ENCODE measurements at regions not wholly inside any gene's neighbourhood (a gene's known extent, or its start where the extent isn't known, plus 50 kb on each side); places are given as distances from the start of the nearest gene placed in this dataset.

GRCh38 chr14:97462081-97462480 lies 664.9 kb downstream of the VRK1 start:
- ATAC-seq (ENCODE audit: low read depth) (no peak), DNase-seq (no peak)
- Histone ChIP-seq H2AK9ac (replicated peaks; ENCODE audit: low read depth, low read length, poor library complexity) (no peak overlapping the region), H4K5ac (ENCODE audit: low read depth, low read length) (no peak overlapping the region), H2BK20ac (ENCODE audit: low read depth, low read length) (no peak overlapping the region), H2AK5ac (ENCODE audit: low read depth, low read length) (no peak overlapping the region), H3K36me3 (ENCODE audit: control insufficient read depth, insufficient read depth, low read length) (no peaks in the 10 kb centered on the region), H3K79me1 (ENCODE audit: low read depth in 1 of 2, low read length in 2 of 2) (no peaks in the 10 kb centered on the region), H2BK120ac (ENCODE audit: low read depth, low read length) (no peak overlapping the region), H2BK5ac (ENCODE audit: low read depth, low read length, poor library complexity, severe bottlenecking) (no peak overlapping the region), H3K27me3 (ENCODE audit: control insufficient read depth, insufficient read depth, low read length) (no peaks in the 10 kb centered on the region), H3K27ac (ENCODE audit: insufficient read depth, low read length) (no peak overlapping the region), H3K9me3 (ENCODE audit: control insufficient read depth, insufficient read depth, low read length) (peaks cover 13% of the 10 kb centered on the region), H4K91ac (ENCODE audit: insufficient read depth, low read depth, low read length) (no peak overlapping the region), H3K18ac (ENCODE audit: low read depth, low read length) (no peak overlapping the region), H3K9me1 (ENCODE audit: insufficient read depth, low read length) (no peaks in the 10 kb centered on the region), H2AFZ (replicated peaks; ENCODE audit: low read length, poor library complexity) (no peak overlapping the region), H2BK15ac (ENCODE audit: low read depth, low read length) (no peak overlapping the region), H3K56ac (ENCODE audit: extremely low read depth, insufficient read depth, low read length) (no peak overlapping the region), H3K23ac (ENCODE audit: low read depth, low read length) (no peak overlapping the region), H3K14ac (replicated peaks; ENCODE audit: low read depth, low read length) (no peak overlapping the region), H3K4me2 (ENCODE audit: low read depth, low read length) (no peak overlapping the region), H4K20me1 (ENCODE audit: insufficient read depth, low read length) (no peaks in the 10 kb centered on the region), H3K4me1 (ENCODE audit: control insufficient read depth, insufficient read depth, low read length) (no peaks in the 10 kb centered on the region), H3K4me3 (ENCODE audit: insufficient read depth, low read depth, low read length) (no peak overlapping the region), H3K4ac (ENCODE audit: low read depth, low read length) (no peak overlapping the region), H3K9ac (ENCODE audit: low read depth, low read length) (no peak overlapping the region), H4K8ac (ENCODE audit: low read depth in 2 of 2, low read length in 2 of 2) (no peak overlapping the region)
- CTCF ChIA-PET, result no interaction called here
- BruUV-seq (replicated peaks), result no TSS peak
- intact Hi-C loops (cut with micrococcal nuclease), result no loop called here
- dilution Hi-C loops (cut with HindIII; ENCODE audit: low sequenced_read_pairs, unreplicated experiment), result no loop called here
- POLR2A ChIA-PET (ENCODE audit: unreplicated experiment), result no interaction called here
- TF ChIP-seq CTCF (conservative IDR thresholded peaks at IDR 0.05; ENCODE audit: low read depth, low read length) (no peak), FOS (IDR thresholded peaks at IDR 0.05; ENCODE audit: low read depth, low read length) (no peak), CEBPB (IDR thresholded peaks at IDR 0.05; ENCODE audit: low read depth, low read length) (no peak), MXI1 (IDR thresholded peaks at IDR 0.05; ENCODE audit: borderline replicate concordance, low read depth, low read length) (no peak), RFX5 (IDR thresholded peaks at IDR 0.05; ENCODE audit: low read depth, low read length) (no peak)
- WGBS, 2 experiments (ENCODE audit: extremely low coverage in 2 of 2, insufficient read length in 1 of 2), result no CpG with 5 or more reads among the region's 2 CpGs
- in situ Hi-C loops (cut with MboI; ENCODE audit: low sequenced_read_pairs), result no loop called here

Data from IMR-90 (cell line).